AG20443 (cell line): ENCODE measurements at regions not wholly inside any gene's neighbourhood (a gene's known extent, or its start where the extent isn't known, plus 50 kb on each side); places are given as distances from the start of the nearest gene placed in this dataset.
A peak's percentile ranks its signal among the peaks of the same experiment; 100 is the strongest.

Experiments used
- DNase-seq: peaks from one replicate; pipeline ENCODE4 v3.0.0; 2012; ENCODE audit warnings: low spot score, mixed read lengths

DNA sequence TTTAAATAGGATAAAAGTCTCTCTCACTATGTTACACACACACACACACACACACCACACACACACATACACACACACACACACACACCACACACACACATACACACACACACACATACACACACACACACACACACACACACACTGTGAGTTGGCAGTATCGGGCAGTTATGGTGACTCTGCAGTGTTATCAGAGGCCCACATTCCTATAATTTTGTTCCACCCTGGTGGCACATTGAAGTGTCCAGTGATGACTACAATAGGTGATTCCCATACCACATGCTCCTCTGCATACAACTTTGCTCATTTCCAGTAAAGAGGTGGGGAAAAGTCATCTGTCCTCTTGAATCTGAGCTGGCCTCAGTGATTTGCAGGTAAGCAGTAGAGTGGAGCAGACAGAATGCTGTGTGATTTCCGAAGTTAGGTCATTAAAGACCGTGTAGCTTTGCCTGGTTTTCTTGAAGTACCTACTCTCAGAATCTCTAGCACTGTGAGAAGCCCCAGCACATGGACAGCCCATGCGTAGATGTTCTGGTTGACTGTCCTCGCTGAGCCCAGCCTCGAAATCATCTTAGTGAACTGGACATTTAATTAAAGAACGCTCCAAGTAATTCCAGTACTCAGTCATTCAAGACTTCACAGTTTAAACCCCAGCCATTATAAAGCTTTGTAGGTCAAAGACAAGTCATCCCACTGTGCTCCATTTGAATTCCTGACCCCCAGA is 836.6 kb upstream of the SOX9 start:
- no peak for DNase-seq

DNA sequence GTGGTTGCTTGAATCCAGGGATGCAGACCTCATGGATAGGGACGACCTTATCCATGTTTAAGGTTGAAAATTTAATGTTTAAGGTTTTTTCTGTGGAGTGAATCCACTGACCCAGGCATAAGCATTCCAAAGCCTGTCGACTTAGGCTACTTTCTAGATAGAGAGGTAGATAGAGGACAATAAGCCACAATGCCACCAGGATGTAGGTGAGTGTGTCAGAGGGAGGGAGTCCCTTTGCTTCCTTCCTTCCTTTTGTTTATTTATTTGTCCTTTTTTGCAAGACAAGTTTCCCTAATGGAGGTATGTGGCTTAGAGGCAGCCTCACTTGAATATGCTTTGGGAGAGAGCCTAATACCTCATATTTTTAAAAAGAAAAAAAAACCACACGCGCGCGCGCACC is 834.2 kb upstream of the SOX9 start:
- no peak for DNase-seq

DNA sequence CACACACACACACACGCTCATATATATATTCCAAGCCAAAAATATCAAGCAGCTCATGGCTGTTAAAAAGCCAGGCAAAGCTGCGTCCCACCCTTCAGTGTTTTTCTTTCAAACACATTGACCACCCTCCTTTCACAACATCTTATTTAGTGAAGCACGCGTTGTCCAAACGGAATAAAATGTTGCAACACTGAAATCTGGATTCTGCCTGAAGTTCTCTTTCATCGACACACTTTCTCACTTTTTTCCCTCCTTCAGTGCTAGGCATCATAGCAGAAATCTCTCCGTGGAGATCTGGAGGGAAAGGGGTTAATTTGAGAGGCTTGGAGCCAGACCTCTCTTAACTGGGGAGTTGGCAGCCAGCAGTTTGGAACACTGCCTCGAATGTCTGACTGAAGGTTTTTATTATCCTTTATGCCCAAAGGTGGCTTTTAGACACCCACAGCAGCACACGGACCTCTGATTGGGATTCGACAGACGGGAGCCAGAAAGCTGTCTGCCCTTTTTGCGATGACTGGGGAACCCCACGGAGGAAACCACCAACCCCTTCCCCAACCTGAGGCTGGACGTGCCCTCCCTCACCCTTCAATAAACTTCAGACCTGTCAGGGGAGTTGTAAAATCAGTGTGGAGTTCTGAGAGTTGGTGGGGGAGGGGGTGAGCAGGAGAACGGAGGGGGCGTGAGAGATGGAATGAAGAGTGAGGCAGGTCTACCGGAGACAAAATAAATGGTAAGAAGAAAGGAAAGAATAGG is 833.6 kb upstream of the SOX9 start:
- peak; percentile 24 for DNase-seq

DNA sequence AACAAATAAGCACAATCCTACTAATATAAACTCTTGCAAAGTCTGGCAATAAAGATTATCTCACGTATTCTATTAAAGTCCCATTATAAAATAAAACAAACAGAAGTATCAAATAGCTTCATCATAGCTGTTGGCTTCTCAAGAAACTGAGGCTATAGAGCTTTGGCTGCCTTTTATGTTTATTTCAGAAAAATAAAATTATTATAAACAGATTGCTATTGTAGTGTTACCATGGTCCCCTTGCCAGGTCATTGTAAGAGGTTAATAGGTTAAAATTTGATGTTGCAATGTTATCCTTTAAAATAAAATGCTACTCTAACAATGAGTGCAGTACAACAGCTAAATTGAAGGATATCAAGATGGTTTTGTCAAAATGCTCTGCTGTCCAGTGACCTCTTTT is 828.8 kb upstream of the SOX9 start:
- no peak for DNase-seq

DNA sequence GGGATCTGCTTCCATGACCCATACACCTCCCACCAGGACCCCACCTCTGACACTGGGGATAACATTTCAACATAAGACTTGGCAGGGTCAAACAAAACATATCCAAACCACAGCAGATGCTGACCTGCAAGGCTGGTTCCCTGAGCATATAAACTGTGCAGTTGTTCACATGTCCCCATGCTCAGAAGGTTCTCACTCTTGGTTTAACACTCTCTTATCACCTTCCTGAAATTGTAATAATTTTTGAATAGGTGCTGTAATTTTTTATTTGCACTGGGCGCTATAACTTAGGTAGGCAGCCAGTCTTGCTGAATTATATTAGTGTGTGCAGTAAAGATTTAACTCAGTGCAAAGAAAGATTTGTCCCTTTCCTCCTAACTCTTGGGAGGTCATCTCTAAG is 824.8 kb upstream of the SOX9 start:
- DNase-seq = no peak

DNA sequence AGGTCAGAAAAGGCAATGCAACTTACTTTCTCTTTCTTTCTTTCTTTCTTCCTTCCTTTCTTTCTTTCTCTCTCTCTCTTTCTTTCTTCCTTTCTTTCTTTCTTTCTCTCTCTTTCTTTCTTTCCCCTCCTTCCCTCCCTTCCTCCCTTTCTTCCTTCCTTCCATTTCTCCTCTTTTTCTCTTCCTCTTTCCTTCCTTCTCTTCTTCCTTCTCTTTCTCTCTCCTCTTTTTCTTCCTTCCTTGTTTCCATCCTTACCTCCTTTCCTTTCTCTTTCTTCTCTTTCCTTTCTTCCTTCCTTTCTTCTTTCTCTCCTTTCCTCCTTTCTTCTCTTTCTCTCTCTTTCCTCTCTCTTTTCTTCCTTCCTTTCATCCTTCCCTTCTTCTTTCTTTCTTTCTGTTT is 819.8 kb upstream of the SOX9 start:
- DNase-seq = no peak

DNA sequence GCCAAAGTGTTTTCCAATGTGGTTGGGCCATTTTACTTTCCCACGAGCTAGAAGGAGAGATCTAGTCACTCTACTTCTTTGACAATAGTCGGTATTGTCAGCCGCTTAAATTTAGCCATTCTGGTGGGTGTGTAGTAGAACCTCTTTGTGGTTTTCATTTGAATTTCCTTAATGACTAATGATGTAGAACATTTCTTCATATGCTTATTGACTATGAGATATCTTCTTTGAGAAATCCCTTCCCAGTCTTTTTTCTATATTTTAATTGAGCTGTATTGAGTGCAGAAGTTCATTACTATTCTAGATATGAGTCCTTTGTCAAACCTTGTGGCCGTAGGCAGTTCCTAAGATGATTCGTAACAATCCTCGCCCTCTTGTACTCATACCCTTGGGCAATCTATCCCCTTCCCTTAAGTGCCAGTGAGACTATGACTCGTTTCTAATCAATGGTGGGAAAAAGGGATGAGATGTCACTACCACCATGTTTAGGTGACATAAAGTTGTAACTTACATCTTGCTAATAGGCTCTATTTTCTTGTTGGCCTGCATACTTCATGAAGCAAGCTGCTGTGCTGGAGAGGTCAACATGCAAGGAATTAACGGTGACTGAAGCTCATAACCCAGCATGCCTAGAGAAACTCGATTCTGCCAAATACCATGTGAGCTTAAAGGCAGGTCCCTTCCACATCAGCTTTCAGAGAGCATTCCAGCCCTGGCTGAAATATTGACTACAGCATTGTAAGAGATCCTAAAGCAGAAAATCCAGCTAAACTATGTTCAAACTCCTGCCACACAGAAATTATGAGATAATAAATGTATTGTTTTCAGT is 817.9 kb upstream of the SOX9 start:
- no peak for DNase-seq

DNA sequence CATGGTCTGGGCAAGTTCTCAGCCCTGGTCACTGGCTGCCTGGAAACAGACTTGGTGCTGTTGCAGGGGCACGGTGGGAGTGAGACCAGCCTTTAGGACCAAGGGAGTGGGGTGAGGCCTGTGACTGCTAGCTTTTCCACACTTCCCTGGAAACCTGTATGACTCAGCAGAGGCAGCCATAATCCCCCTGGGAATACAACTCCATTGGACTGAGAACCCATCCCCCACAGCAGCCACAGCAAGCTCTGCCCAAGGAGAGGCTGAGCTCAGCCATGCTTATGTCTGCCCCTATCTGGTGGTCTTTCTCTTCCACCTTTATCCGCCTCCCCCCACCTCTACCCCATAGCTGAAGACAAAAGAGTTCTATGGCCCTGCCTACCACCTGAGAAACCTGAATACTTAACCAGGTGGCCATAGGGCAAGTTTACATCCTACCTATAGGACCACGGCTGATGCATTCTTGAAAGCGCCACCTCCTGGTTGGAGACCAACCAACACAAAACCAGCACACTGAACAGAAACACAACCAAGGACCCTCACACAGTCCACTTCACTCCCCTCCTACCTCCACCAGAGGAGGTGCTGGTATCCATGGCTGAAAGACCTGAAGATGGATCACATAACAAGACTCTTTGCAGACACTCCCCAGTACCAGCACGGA is 816.2 kb upstream of the SOX9 start:
- DNase-seq = no peak

DNA sequence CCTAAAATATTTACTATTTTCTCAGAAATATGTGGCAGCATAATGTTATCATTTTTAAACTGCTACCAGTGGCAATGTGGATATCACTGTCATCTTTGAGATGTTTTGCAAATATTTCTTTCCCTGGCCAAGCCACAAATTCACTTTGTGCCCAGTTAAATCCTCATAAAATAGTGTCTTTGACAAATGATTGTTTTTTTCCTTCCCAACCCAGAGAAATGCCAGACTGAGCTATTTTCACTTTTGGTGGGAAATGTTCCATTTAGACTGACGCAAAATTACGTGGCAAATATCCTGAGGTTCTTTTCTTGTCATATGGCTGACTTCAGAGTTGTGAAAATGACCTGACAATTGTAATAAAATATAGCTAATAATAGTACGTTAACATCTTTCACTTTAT is 807.0 kb upstream of the SOX9 start:
- peak; percentile 14 for DNase-seq

DNA sequence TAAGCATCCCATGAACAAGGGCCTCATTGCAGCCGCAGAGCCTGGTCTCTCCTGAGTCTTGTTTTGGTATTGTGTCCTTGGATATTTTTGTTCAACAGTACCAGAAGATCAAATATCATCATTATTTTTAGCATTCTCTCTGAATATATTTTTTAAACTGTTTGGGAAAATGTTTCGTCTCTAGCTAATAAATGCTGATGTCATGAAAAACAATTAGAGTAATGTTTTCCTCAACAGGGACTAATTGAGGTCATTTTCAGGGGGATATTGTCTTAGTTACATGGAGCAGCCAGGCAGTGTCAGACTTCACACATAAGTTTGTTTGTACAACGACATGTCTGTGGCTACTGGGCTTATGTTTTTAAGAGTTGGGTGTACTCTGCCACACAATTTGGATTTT is 805.3 kb upstream of the SOX9 start:
- no peak for DNase-seq

DNA sequence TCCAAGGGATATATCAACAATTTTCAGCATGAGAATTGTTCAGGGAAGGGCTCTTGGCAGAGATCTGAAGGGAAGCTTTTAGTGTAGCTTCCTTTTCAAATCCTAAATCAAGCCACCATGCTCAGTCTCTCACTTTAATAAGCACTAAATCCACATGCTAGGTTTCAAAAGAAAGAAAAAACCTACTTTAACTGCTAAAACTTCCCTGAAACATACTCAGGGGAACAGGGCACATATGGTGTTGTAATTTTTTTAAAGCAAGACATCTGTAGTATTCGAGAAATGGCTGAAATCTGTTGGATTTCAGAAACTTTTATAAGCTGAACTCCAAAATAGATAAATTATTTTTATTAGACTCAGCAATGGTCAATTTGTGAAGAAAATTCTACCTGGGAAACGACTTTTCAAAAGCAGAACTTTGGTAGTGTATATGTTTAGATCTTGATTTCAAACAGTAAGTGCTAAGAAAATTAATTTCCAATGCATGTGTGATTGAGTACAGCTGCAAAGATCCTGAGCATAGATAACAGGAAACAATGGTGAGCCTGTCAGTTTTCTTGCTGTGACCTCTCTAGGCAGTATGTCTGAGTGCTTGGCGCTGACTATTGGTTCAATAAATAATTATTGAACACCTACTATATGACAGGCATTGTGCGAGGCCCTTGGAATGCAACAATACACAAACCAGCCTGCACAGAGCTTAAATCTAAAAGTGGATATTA is 804.5 kb upstream of the SOX9 start:
- DNase-seq = no peak

DNA sequence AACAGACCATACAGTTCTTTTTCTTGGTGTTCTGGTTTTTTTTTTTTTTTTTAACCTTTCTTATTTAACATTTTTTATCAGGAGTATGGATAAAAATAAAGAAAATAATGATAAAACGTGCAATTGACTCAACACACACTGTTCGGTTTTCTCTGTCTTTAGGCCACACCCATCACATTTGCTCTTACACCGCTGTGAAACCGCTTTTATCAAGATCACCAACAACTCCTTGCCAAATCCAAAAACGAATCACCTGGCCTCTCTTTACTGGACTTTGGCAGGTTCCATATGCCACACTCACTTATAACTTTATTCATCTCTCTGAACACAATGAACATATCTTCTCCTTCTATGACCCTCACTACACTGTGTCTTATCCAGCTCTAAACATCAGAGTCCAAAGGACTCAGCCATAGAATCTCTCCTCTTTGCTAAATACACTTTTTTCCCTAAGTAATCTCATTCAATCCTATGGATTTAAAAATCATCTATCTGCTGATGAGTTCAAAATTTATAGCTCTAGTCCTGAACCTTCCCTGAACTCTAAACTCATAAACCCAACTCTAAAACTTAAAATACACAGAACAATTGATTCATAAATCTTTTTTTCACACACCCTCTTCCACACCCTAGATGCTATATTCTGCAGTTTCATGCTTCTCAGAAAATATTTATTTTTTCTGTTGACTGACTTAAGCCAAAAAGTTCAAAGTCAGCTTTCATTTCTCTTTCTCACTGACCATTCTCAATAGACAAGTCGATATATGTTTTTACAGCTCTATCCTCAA is 800.6 kb upstream of the SOX9 start:
- DNase-seq = no peak

DNA sequence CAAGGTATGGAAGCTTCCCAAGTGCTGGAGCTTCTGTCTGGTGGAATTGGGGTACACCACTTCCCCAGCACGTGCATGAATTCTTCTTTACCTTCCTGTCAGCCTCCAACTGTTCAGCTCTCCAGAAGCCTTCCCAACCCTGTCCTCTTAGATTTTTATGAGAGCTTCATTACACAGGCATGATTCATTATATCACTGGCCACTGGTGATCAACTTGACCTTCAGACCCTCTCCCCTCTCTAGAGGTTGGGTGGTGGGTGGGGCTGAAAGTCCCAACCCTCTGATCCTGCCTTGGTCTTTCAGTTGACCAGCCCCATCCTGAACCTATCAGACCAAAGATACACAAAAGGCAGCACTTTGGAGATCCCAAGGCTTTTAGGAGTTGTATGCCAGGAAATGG is 795.7 kb upstream of the SOX9 start:
- no peak for DNase-seq

DNA sequence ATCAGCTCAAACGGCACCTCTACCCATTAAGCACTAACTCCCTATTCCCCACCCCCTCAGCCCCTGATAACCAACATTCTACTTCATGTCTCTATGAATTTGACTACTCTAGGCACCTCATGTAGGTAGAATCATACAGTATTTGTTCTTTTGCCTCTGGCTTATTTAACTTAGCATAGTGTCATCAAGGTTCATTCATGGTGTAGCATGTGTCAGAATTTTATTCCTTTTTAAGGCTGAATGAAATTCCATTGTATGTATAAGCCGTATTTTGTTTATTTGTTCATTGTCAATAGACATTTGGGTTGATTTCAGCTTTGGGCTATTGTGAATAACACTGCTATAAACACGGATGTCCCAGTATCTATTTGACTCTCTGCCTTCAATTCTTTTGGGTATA is 794.9 kb upstream of the SOX9 start:
- DNase-seq = no peak

DNA sequence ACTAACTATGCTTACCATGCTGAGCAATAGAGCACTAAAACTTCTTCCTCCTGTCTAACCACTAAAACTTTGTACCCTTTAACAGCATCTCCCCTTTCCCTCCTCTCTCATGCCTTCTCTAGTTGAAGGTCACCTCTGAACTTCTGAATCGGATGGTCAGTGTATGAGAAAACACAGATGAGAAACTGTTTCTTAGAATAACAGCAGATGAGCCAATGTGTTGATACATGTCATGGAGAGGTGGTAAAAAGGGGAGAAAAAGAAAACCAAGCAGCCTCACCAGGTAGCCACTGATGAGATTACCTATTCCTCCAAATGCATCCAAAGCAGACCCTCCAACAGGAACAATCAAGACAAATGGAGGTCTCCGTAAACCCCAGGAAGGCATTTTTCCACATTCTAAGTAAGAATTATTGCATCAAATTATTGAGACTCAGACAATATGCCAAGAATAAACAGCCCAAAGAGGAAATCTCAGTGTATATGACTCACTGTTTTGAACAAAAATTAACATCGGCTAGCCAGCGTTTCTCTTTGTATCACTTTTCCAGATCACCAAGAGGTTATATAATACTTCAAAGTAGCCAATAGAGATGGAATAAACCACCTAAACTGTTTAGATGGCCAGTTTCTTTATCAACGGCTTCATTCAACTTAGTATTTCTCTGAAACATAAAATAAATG is 793.3 kb upstream of the SOX9 start:
- DNase-seq = peak; percentile 63

DNA sequence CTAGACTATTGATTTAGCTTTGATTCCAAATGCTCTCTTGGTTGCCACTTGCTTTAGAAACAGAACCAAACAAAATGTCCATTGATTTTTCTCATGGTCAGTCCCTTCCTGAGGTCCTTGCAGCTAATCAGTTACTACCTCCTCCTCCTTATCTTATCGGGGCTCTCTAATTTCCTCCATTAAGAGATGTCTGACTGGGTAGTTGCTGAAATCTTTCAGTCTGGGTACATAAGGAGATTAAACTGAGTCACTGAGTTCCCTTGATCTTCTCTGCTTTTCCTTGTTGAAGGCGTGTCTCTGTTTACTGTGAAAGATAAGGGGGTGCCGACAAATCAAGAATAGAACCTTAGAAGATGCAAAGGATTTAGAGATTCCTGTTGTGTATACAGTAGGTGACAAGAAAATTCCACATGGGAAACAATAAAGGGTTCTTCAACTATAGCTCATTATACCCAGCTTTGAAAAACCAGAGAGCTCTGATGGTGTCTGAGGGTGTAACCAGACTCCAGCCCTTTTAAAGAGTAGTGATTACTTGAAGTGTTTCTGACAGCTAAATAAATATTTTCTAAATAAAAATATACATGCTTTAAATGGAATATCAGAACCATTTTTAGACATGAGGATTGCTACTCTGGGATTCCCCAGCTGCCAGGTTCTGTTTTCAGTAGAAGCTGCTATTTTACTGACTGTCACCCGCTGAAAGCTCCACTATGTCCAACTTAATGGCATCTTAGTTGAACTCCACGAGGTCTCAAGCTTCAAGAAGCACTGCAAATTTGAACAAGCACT is 791.3 kb upstream of the SOX9 start:
- DNase-seq = no peak

DNA sequence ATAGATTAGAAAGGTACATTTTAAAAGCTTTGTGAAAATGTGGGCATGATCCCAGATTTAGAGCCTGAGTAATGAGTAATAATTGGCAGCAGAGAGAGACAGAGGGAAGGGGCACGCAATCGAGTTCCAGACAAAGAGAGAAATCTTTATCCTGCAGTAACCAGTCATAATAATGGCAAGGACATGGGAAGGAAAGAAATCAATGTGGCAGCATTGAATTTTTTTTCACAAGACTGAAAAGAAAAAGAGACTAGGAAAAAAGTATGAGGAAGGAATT is 790.8 kb upstream of the SOX9 start:
- DNase-seq = no peak

DNA sequence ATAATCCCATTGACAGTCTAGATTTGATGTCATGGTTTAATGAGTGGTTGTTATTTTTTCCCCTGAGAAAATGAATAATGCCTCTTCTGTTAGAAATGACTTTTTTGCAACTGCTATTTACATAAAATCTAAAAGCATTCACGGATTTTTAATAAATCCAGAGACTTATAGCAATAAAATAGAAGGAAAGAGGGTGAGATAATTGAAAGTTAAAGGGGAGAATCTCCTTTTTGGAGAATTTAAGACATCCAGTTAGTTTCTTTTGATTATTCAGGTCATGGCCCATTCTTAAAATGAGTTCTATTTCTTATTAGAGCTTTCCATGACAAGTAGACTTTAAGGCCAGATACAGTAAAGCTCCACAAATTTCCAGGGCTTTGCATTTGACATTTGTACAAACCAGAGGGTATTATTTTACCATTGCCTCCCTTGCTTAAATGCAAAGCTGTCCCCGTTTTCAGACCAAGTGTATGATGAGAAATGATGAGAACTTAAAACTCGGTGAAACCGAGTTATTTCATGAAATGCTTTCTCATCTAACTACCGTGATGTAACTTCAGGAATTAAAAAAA is 789.0 kb upstream of the SOX9 start:
- DNase-seq = no peak

DNA sequence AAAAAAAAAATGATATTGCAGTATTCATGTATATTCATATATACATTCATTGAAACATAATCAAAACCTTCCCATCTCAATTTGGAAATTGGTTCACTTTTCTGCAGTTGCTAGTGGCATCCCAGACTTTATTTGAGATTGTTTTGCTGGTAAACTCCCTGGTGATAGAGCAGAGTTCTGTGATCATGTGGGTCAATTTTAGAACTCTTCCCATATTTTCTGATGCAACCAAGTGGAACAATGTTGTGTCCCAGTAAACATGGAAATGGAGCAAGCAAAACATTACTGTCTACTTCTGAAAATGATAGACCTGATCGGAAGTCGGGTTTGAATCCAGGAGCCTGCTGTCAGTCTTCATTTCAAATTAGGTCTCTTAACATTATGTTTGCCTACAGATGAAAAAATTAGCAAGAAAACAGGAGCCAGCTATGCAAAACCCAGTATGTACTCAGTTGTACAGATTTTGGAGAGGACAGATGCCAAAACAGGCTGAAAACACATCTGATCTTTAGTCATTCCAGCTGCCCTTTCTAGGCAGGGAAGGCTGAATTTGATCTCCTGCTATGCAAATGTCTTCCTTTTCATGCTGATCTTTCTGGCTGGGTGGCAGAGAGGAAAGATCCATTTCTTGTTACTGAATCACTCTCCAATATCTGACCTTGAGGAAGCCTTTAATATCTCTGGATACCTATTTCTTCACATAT is 786.6 kb upstream of the SOX9 start:
- peak; percentile 40 for DNase-seq
